Astrocyte of the cerebellum (primary cell): ENCODE measurements at regions not wholly inside any gene's neighbourhood (a gene's known extent, or its start where the extent isn't known, plus 50 kb on each side); places are given as distances from the start of the nearest gene placed in this dataset.

ENCODE experiments used
- DNase-seq: peaks from one replicate; pipeline ENCODE4 v3.0.0-alpha.2; 2011; ENCODE audit warnings: low read depth
- H3K4me3 ChIP-seq: 2 replicates; pipeline ENCODE4 v1.5.1; 2011; ENCODE audit warnings: mild to moderate bottlenecking, low read depth, low read length, moderate library complexity
- in situ Hi-C: cut with HindIII; loops from 2 replicates; pipeline ENCODE4 v1.10.0; 2017; ENCODE audit warnings: low sequenced_read_pairs
- TF ChIP-seq, protein P1 (sequence below): IDR thresholded peaks from 2 replicates; pipeline ENCODE4 v1.5.1; 2012; ENCODE audit warnings: low read length, low read depth, moderate library complexity, mild to moderate bottlenecking; ENCODE audit errors: missing control alignments

DNA sequence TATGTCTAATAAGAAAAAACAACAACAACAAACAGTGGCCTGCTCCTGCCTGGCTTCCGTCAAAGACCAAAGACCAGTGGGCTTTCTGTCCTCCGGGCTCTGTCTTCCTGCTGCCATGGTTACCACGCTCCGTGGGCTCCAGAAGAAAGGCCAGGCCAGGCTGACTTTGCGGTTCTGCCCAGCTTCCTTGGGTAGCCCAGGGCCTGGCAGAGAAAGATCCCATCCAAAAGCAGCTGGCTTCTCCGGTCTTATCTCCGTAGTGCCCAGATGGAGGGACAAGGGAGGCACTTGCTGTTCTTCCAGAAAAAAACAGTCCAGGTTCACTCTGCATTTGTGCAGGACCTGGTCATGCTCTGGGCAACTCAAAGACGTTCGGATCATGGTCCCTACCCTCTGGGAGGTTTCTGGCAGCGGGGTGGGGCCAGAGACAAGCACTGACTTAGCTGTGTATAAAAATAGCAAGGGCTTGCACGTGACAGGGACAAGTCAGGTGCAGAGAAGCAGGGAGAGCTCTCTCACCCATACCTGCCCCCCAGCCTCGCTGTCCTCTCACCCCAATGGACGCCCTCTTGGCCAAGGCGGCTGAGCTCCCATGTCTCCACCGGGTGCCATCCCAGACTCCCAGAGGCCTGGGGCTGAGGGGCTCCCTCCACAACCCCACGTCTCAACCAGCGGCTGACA, 212.2 kb downstream of the C9orf50 start:
- no peak overlapping the region for H3K4me3 ChIP-seq
- TF ChIP-seq, protein P1, sequence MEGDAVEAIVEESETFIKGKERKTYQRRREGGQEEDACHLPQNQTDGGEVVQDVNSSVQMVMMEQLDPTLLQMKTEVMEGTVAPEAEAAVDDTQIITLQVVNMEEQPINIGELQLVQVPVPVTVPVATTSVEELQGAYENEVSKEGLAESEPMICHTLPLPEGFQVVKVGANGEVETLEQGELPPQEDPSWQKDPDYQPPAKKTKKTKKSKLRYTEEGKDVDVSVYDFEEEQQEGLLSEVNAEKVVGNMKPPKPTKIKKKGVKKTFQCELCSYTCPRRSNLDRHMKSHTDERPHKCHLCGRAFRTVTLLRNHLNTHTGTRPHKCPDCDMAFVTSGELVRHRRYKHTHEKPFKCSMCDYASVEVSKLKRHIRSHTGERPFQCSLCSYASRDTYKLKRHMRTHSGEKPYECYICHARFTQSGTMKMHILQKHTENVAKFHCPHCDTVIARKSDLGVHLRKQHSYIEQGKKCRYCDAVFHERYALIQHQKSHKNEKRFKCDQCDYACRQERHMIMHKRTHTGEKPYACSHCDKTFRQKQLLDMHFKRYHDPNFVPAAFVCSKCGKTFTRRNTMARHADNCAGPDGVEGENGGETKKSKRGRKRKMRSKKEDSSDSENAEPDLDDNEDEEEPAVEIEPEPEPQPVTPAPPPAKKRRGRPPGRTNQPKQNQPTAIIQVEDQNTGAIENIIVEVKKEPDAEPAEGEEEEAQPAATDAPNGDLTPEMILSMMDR = no peak
- DNase-seq = no peak
- in situ Hi-C loops = no loop called here

DNA sequence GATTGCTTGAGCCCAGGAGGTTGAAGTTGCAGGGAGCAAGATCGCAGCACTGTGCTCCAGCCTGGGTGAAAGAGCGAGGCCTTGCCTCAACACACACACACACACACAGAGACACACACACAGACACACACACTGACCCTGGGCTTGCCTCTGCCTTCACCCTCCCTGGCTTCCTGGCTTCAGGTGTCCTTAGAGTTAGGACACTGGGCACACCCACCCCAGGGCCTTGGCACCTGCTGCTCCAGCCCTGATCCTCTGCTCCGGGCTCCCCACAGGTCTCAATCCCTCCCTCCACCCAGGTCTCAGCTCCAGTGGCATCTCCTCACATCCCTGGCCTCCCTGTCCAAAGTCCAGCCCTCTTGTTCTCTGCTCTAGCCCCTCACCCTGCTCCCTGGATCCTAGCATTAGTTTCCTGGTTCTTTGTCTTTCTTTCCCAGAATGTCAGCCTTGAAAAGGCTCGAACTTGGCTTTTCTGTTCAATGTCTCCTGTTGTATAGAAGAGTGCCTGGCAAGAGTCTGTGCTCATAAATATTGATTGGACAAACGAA, 212.9 kb downstream of the C9orf50 start:
- no peak overlapping the region for H3K4me3 ChIP-seq
- in situ Hi-C loops = no loop called here
- TF ChIP-seq, protein P1 = no peak
- DNase-seq = no peak

DNA sequence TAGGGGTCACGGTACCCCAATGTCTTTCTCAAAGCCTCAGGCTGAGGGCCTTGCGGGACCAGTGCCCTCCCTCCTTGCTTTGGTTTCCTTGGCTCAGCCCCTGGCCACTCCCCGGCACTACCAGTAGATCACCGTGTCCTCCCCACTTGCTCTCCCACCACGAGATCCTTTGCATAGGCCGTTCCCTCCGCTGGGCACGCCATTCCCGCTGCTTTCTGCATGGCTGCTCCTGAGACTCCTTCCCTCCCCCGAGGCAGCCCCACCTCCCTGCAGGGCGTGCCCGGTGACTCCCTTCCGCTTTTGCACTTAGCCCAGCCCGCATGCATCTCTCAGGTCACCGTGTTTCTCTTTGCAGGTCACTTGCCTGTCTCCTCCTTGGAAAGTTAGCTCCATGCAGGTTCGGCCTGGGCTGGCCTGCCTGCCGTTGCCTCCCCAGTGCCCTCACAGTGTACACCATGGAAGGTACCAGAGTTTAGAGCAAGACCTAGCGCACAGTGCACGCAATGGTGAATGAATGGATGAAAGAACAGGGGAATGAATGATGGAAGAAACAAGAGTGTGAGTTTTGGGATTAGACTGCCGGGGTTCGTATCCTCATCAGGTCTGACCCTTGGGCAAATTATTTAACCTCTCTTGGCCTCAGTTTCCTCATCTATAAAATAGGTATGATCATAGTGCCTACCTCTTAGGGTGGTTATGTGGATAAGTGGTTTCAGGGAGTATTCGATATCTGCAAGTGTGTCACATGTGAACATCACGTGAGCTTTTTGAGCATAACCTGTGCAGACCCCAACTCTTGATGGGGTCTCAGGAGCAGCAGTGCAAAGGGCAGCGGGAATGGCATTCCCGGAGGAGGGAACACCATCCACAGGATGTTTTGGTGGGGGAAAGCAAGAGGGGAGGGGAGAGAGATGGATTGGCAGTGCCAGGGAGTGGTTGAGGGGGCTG, 214.3 kb downstream of the C9orf50 start:
- no peak for DNase-seq
- H3K4me3 ChIP-seq = no peak overlapping the region
- in situ Hi-C loops = no loop called here
- TF ChIP-seq, protein P1 = no peak

DNA sequence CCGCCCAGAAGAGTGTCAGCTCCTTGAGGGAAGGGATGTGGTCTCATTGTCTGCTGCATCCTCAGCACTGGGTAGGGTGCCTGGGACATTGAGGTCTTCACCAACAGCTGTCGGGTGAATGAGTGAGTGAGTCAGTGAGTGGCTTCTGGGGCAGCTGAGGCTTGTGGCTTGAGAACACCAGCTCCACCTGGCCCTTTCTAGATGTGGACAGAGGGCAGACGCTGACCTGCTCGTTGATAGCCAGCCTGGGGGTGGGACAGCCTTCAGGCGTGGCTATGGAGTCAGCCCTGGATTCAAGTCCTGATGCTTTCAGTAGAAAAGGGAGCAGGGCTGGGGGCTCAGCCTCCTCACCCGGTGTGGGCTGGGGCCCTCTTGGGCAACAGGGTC, 215.1 kb downstream of the C9orf50 start:
- in situ Hi-C loops = no loop called here
- H3K4me3 ChIP-seq = no peak overlapping the region
- TF ChIP-seq, protein P1 = no peak
- no peak for DNase-seq

DNA sequence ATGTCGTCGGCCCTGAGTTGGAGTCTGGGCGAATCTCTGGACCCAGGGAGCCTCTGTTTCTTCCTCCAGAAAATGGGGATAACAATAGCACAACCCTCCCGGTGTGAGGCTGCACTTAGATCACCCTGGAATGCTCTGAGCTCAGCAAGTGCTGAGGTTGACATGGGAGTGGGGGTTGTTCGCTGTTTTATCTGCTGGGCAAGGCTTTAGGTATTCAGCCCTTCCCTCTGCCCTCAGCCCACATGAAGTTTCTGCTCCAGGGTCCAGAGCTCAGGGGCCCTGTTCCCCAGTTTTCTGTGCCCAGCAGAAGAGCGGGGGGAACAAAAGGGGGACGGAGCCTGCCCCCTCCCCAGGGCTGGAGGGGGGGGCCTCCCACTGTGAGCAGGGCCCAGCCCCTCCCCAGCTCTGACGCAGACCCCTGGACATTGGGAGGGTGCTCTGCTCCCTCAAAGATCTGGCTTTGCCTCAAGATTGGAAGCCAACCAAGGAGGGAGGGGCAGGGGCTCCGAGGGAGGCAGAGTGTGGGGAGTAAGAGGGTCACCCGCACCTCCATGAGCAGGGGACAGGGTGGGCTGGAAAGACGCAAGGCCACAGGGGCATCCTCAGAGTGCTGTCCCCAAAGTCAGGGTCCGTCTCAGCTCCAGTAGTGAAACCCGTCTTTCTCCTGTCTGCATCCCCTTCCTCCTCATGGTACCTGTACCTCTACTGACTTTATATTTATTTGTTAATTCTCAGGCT, 215.6 kb downstream of the C9orf50 start:
- H3K4me3 ChIP-seq = no peak overlapping the region
- TF ChIP-seq, protein P1 = no peak
- in situ Hi-C loops = no loop called here
- DNase-seq = no peak

DNA sequence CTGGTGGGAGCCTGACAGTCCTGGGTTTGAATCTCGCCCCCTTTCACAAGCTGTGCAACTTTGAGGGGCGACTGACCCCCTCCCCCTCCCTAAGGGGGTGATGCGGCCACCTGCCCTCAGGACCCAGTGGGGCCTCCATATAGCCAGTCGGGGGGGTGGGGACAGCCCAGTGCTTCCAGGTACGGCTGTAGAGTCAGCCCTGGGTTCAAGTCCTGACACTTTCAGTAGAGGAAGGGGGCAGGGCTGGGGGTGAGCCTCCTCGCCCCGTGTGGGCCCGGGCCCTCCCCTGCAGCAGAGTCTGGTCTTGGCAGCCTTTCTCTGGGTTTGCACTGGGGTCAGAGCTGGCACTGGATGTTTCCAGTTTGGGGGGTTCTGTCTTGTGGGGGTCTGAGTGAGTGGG, 216.3 kb downstream of the C9orf50 start:
- DNase-seq = no peak
- TF ChIP-seq, protein P1 = no peak
- H3K4me3 ChIP-seq = no peak overlapping the region
- in situ Hi-C loops = no loop called here
